Stimulated activated CD8-positive, alpha-beta memory T cell treated with anti-CD3 and anti-CD28 coated beads, Interleukin-7, amount 100 ng/mL, for 48 hours (primary cell): ENCODE measurements at regions not wholly inside any gene's neighbourhood (a gene's known extent, or its start where the extent isn't known, plus 50 kb on each side); places are given as distances from the start of the nearest gene placed in this dataset.

Experiments
- DNase-seq, 2 donors: peaks; one replicate each; pipeline ENCODE4 v3.0.0-alpha.2; 2020; ENCODE audit warnings: low read depth in 1 of 2; ENCODE audit errors: extremely low read depth in 1 of 2

GRCh38 chr9:28781481-28781880 lies 1208.2 kb upstream of the C9orf72 start:
- no peak for DNase-seq

GRCh38 chr9:28782630-28783029 lies 1209.3 kb upstream of the C9orf72 start:
- no peak for DNase-seq

DNA sequence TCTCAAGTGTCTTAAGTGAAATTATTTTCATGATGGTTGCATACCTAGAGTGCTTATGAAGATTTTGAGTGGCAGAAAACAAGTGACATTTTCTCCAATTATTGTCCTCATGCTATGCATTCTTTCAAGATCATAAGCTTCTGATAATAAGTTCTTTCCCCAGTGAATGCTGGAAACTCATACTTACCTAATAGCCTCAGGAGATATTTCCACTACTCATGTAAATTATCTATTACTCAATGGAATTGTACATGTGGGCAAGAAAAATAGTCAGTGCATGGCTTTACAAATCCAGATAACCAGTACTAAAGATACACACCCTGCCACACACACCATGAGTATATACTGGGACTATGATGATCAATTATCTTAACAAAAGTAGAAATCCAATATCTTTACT lies 1219.4 kb upstream of the C9orf72 start:
- DNase-seq, result no peak

- no peak for DNase-seq
These were observed 1226.6 kb upstream of the C9orf72 start for GRCh38 chr9:28799876-28800275.

DNA sequence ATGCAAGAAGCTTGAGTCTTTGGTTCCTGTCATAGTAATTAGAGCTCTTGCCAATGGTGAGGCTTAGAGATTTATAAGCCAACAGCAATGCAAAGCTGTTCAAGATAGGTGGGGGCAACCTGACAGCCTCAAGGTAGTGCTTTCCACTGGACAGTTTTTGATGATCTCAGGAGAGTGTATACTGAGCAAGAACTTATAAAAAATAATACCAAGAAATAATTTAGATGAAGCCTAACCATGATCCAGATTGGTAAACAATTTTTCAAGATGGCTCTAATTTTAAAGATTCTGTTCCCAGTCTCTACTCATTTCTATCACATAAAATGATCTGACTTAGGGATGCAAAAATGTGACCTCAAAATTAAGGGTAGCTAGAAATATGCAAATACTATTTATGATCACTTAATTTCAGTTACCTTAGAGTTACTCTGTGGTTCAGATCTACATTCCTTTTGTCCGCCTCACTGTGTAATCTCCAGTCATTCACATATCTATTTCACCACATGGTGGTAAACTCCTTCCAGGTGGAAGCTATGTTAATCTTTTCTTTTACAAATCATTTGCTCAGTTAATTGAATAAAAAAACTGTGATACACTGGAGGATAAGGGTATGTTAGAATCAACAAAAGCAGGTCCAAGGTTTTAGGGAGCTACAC lies 1228.0 kb upstream of the C9orf72 start:
- no peak for DNase-seq

DNA sequence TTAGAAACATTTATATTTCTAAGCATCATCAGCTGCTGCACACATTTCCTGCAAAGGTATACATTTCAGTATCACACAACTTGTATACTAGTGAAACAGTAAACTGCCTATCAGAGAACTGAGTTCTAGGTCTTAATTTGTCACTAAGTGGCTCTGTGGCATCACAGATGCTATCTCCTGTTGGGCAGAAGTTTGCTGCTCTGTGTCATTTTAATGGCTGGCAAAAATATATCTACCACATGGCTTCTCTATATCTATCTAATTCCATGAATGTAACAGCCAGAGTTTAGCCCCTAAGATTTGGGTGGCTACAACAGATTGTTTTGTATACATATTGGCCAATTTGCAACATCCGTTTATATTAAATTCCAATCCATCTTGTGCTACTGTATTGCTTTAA lies 1231.9 kb upstream of the C9orf72 start:
- DNase-seq, result no peak

GRCh38 chr9:28808042-28808441 lies 1234.8 kb upstream of the C9orf72 start:
- no peak for DNase-seq

GRCh38 chr9:28810388-28811075 lies 1237.3 kb upstream of the C9orf72 start:
- DNase-seq, result no peak

DNA sequence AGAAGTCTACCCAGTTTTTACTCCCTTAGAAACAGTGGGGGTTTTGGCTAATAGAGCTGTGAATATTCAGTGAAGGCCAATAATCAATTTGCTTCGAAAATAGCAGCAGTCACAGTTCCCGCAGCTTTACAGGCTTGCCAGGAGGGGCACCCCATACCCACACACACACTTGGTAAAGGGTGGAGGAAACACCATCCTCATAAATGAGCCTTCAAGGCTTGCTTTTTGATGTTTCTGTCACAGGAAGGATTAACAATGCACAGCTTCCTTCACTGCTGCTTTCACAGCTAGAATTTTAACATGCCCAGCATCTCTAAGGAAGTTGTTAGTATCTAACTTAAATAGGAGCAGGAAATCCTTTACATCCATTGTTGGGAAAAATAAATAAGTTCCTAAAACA lies 1247.5 kb upstream of the C9orf72 start:
- DNase-seq, result no peak

GRCh38 chr9:28821240-28821639 lies 1248.0 kb upstream of the C9orf72 start:
- no peak for DNase-seq

DNA sequence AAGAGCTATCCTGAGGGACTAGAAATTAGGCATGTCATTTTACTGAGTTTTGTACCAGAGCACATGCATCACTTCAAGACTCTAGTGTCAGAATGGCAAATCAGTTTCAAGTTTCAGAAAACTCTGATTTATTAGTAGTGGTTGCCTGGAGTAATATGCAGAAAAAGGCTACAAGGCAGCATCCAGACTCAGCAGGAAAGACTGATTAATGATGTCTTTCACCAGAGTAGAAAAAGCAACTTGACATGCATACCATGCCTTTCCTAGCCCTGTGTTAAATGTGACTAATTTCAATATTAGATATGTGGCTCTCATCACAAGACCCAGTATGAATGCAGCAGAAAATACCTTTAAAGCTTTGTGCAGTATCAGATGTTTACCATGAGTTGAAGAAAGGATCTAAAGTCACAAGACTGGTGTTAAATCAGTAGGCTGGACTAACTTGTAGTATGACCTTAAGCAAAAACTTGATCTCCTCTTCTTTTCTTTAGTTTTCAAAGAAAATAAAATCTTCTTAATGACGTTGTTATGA lies 1251.2 kb upstream of the C9orf72 start:
- no peak for DNase-seq

- no peak for DNase-seq
These were observed 1259.0 kb upstream of the C9orf72 start for GRCh38 chr9:28832168-28832770.

GRCh38 chr9:28834156-28834555 lies 1260.9 kb upstream of the C9orf72 start:
- no peak for DNase-seq

DNA sequence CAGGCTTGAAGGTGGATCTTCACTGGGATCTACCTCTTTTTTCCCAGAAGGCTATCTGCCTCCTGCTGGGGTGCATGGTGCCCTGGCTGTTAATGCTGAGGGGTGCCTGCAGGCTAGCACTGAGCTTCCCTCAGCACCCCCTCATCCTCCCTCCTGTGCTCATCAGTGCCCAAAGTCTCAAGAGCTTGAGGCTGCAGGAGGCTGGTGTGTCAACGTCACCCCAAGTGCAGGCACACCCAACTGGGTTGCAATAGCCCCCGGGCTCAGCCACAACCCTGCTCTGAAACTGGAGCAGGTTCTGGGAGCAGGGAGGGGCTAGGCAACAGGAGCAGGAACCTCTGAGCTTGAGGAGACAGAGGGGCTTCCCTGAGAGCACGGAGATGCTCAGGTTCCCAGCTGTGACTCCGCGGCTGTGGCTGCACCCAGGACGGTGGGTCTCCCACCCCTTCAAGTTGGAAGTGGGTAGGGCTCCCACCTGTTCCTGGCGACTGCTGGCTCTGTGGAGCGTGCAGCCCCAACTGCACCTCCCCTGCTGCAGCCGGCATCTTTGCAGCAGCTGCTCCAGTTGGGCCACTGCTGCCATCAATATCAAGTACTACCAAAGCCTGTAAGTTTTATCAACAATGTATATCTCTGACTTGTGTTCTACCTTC lies 1266.6 kb upstream of the C9orf72 start:
- DNase-seq, result no peak

GRCh38 chr9:28841775-28842174 lies 1268.5 kb upstream of the C9orf72 start:
- no peak for DNase-seq

GRCh38 chr9:28847331-28847730 lies 1274.0 kb upstream of the C9orf72 start:
- no peak for DNase-seq

- no peak for DNase-seq
These were observed 1275.4 kb upstream of the C9orf72 start for GRCh38 chr9:28848671-28849070.

- DNase-seq, result no peak
These were observed 1280.2 kb upstream of the C9orf72 start for GRCh38 chr9:28853477-28853876.

DNA sequence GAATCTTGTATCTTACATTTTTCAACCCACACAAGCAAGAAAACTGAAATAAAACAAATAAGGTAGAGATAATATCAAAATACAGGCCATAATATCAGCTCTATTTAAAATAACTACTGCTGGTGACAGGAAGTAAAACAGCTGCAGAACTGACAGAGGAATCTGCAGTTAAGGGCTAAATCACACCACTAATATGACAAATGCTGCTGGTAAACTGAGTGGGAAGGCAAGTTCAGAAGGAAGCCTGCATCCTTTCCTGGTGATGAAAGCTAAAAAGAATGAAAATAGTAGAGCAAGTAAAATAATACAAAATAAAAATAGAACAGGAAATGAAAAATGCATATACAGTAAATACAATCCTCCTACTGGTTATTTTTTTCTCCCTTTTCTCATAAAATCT lies 1293.7 kb upstream of the C9orf72 start:
- no peak for DNase-seq

DNA sequence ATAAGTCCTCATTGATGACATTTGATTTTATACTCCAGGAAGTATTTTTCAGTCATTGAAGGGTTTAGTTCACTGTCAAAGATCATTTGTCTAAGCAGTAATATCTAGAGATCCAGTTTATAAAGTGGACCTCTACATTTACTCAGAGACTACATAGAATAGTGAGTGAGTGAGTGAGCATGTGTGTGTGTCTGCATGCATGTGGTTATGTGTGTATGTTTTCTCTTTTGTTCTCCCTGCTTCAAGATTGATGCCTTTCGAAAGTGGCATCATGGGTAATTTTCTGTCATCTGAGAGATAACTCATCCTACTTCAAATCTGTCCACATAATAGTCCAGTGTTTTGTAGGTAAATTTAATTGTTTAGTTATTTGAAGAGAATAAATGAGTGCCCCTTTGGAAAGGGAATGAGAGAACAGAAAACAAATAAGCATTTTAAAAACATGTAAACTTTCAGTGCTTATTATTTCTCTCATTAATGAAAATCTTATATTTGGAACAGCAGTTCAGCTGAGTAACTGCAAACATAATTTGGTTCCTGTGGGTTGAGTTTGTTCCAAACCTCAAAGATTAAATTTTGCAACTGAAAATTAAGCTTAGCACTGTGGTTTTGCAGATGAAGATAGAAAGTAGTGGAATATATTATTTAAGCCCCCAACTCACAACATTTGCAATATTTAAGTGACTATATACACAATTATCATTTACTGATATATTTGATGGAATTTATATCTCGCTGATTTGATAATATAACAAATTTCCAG lies 1295.1 kb upstream of the C9orf72 start:
- DNase-seq, result no peak

DNA sequence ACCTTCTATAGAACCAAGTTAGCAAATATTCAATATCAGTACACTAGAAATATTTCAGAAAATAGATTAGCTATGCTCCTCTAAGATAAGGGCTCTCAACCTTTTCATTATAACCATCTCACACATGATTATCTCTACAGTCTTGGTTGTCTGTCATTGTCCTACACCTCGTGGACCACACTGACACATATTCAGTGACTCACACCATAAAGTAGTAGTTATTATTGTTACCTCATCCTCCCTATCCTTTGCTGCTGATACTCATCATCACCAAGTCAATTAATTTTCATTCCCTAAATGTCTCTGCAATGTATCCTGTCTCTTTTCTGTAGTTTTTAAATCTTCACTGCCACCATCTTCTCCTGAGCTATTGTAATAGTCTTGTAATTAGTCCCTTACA lies 1309.2 kb upstream of the C9orf72 start:
- no peak for DNase-seq
